SJCRH30 (cell line): ENCODE measurements at regions not wholly inside any gene's neighbourhood (a gene's known extent, or its start where the extent isn't known, plus 50 kb on each side); places are given as distances from the start of the nearest gene placed in this dataset.

Experiments used
- DNase-seq, 2 experiments: peaks; one replicate each; pipeline ENCODE4 v3.0.0-alpha.2; 2015 to 2020
- H3K27ac ChIP-seq: fragments of 250-450 bp; sonication (Bioruptor Pico); 2 replicates; pipeline ENCODE4 v1.5.1; 2020; ENCODE audit warnings: mild to moderate bottlenecking, moderate library complexity
- H3K27me3 ChIP-seq: fragments of 250-450 bp; sonication (Bioruptor Pico); 2 replicates; pipeline ENCODE4 v1.5.1; 2020; ENCODE audit warnings: mild to moderate bottlenecking, moderate library complexity
- H3K36me3 ChIP-seq: fragments of 250-450 bp; sonication (Bioruptor Pico); 2 replicates; pipeline ENCODE4 v1.5.1; 2020; ENCODE audit warnings: mild to moderate bottlenecking, moderate library complexity
- H3K4me1 ChIP-seq: fragments of 250-450 bp; sonication (Bioruptor Pico); 2 replicates; pipeline ENCODE4 v1.5.1; 2020; ENCODE audit warnings: mild to moderate bottlenecking, moderate library complexity
- H3K4me3 ChIP-seq: fragments of 250-450 bp; sonication (Bioruptor Pico); 2 replicates; pipeline ENCODE4 v1.5.1; 2020; ENCODE audit warnings: mild to moderate bottlenecking, moderate library complexity
- H3K9me3 ChIP-seq: fragments of 250-450 bp; sonication (Bioruptor Pico); replicated peaks from 2 replicates; pipeline ENCODE4 v1.5.1; 2020; ENCODE audit warnings: mild to moderate bottlenecking, moderate library complexity

- Histone ChIP-seq H3K27ac (no peak overlapping the region), H3K4me3 (no peak overlapping the region), H3K9me3 (no peaks in the 10 kb centered on the region), H3K36me3 (no peaks in the 10 kb centered on the region), H3K4me1 (no peaks in the 10 kb centered on the region), H3K27me3 (no peaks in the 10 kb centered on the region)
- no peak for DNase-seq
Observed at GRCh38 chr12:113580437-113580836, 108.8 kb upstream of the LHX5 start.

GRCh38 chr12:113577464-113578129 lies 105.9 kb upstream of the LHX5 start:
- Histone ChIP-seq H3K36me3 (no peaks in the 10 kb centered on the region), H3K27ac (no peak overlapping the region), H3K4me1 (no peaks in the 10 kb centered on the region), H3K9me3 (no peaks in the 10 kb centered on the region), H3K27me3 (no peaks in the 10 kb centered on the region), H3K4me3 (no peak overlapping the region)
- no peak for DNase-seq

DNA sequence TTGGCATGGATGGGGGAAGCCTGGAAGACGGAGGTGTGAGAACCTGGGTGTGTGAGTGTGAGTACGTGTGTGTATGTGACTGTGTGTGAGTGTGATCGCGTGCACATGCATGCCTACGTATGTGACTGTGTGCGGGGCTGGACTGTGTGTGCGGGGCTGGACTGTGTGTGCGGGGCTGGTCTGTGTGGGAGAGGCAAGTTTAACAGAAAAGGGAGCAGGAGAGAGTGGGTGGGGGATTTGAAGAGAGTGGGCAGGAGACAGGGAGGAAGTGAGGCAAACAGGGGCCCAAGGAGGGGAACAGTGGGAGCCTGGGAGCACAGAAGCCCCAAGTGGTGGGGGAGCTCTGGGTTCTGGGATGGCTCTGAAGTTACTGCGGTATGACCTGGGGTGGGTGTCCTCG lies 103.7 kb upstream of the LHX5 start:
- no peaks in the 10 kb centered on the region for H3K27me3 ChIP-seq
- no peak overlapping the region for H3K4me3 ChIP-seq
- H3K27ac ChIP-seq = no peak overlapping the region
- DNase-seq = no peak
- no peaks in the 10 kb centered on the region for H3K36me3 ChIP-seq
- no peaks in the 10 kb centered on the region for H3K9me3 ChIP-seq
- no peaks in the 10 kb centered on the region for H3K4me1 ChIP-seq

GRCh38 chr12:113573148-113573547 lies 101.5 kb upstream of the LHX5 start:
- no peaks in the 10 kb centered on the region for H3K4me1 ChIP-seq
- H3K27me3 ChIP-seq = 0 out of 2 replicates have a peak, but pooled peaks cover 2% of the 10 kb centered on the region
- no peak for DNase-seq
- H3K27ac ChIP-seq = no peak overlapping the region
- H3K9me3 ChIP-seq = no peaks in the 10 kb centered on the region
- H3K4me3 ChIP-seq = no peak overlapping the region
- H3K36me3 ChIP-seq = no peaks in the 10 kb centered on the region

DNA sequence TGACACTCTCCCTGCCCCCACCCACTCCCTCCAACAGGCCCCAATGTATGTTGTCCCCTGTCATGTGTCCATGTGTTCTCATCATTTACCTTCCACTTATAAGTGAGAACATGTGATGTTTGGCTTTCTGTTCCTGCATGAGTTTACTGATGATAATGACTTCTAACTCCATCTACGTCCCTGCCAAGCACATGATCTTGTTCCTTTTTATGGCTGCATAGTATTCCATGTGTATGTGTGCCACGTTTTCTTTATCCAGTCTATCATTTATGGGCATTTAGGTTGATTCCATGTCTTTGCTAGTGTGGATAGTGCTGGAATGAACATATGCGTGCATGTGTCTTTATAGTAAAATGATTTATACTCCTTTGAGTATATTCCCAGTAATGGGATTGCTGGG lies 100.0 kb upstream of the LHX5 start:
- Histone ChIP-seq H3K4me1 (no peaks in the 10 kb centered on the region), H3K4me3 (no peak overlapping the region), H3K36me3 (no peaks in the 10 kb centered on the region), H3K9me3 (no peaks in the 10 kb centered on the region), H3K27ac (no peak overlapping the region), H3K27me3 (0 out of 2 replicates have a peak, but pooled peaks cover 6% of the 10 kb centered on the region)
- no peak for DNase-seq

DNA sequence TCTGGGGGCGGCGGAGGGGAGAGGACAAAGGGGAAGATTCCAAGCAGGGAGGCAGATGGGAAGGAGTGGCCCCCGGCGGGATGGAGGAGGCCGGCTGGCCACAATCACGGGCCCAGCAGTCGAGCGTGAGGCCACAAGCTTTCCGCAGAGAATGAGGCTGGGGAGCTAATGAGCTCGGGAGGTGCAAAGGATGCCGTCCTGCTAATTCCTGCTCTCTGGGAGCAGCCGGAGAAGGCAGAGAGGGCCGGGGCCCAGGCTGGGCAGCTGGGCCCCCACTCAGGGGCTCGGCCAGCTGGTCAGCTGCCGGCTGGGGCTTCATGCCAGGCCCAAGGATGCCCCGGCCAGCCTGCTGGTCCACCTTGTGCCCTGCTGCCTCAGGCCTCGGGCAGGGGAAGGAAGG lies 98.1 kb upstream of the LHX5 start:
- no peak for DNase-seq
- H3K27ac ChIP-seq = no peak overlapping the region
- H3K27me3 ChIP-seq = 0 out of 2 replicates have a peak, but pooled peaks cover 6% of the 10 kb centered on the region

GRCh38 chr12:113568021-113568420 lies 96.3 kb upstream of the LHX5 start:
- no peaks in the 10 kb centered on the region for H3K9me3 ChIP-seq
- H3K4me1 ChIP-seq = no peaks in the 10 kb centered on the region
- no peak overlapping the region for H3K27ac ChIP-seq
- H3K4me3 ChIP-seq = no peak overlapping the region
- no peak for DNase-seq
- peaks cover 14% of the 10 kb centered on the region; the same call in 1 of the 2 replicates for H3K27me3 ChIP-seq
- no peaks in the 10 kb centered on the region for H3K36me3 ChIP-seq

More for the DNA sequence above, 98.1 kb upstream of the LHX5 start:
- Histone ChIP-seq H3K36me3 (no peaks in the 10 kb centered on the region), H3K4me1 (no peaks in the 10 kb centered on the region), H3K4me3 (no peak overlapping the region), H3K9me3 (no peaks in the 10 kb centered on the region)

GRCh38 chr12:113565368-113565767 lies 93.7 kb upstream of the LHX5 start:
- no peaks in the 10 kb centered on the region for H3K4me1 ChIP-seq
- H3K4me3 ChIP-seq = no peak overlapping the region
- H3K27ac ChIP-seq = no peak overlapping the region
- no peak for DNase-seq
- H3K9me3 ChIP-seq = no peaks in the 10 kb centered on the region
- H3K36me3 ChIP-seq = no peaks in the 10 kb centered on the region
- H3K27me3 ChIP-seq = peaks cover 14% of the 10 kb centered on the region; the same call in 1 of the 2 replicates

DNA sequence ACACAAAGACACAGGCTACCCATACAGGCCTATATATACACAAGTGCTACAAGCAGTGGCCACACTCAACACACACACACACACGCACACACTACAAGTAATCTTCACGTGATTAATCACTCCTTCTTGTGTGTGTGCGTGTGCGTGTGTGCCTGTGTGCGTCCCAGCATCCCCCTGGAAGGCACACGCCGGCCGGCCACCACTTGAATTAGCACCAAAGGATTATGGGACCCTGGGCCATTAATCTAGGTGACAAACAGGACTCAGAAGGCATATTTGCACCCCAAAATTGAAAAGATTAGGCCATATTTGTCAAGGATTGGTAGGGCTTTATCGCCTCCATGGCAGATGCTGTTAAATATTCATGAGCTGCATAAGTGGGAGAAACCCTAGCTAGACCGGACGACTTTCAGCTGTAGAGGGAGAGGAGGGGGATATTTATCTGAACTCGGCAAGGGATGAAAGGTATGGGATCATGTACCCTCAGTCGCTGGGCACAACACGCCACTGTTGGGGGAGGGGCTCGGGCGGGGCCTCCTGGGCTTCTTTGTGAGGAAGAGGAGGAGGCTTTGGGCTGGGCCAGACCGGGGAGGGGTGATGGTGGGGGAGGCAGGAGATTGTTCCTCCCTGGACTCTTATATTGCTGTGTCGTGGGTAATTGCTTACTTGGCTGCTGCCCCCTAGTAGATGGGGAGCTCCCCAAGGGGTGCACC lies 89.6 kb upstream of the LHX5 start:
- Histone ChIP-seq H3K27ac (no peak overlapping the region), H3K9me3 (no peaks in the 10 kb centered on the region), H3K36me3 (no peaks in the 10 kb centered on the region), H3K4me1 (no peaks in the 10 kb centered on the region), H3K27me3 (peaks cover 13% of the 10 kb centered on the region; the same call in 1 of the 2 replicates), H3K4me3 (no peak overlapping the region)
- DNase-seq = no peak

DNA sequence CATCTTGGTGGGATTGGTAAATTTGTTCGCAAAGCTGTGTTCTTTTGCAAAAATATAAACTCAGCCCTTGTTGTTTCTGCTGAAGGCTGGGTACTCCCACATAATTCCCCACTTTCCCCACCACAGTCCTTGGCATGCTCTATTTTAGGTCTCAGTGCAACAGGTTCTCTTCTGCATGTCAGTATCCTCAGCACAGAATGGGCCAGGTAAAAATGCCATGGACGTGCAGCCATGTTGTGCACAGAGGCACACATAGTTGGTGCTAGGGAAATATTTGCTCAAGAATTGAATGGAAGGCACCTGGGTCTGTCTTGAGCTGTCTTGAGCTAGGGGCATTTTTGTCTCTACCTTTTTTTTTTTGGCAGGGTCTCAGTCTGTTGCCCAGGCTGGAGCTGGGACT lies 87.8 kb upstream of the LHX5 start:
- Histone ChIP-seq H3K4me1 (no peaks in the 10 kb centered on the region), H3K4me3 (no peak overlapping the region), H3K36me3 (no peaks in the 10 kb centered on the region), H3K27me3 (peaks cover 13% of the 10 kb centered on the region; the same call in 1 of the 2 replicates), H3K9me3 (no peaks in the 10 kb centered on the region), H3K27ac (no peak overlapping the region)
- no peak for DNase-seq

GRCh38 chr12:113555226-113555625 lies 83.6 kb upstream of the LHX5 start:
- H3K4me1 ChIP-seq = no peaks in the 10 kb centered on the region
- DNase-seq = no peak
- no peaks in the 10 kb centered on the region for H3K9me3 ChIP-seq
- H3K27me3 ChIP-seq = 0 out of 2 replicates have a peak, but pooled peaks cover 4% of the 10 kb centered on the region
- H3K4me3 ChIP-seq = no peak overlapping the region
- H3K27ac ChIP-seq = no peak overlapping the region
- H3K36me3 ChIP-seq = no peaks in the 10 kb centered on the region

GRCh38 chr12:113552760-113553159 lies 81.1 kb upstream of the LHX5 start:
- Histone ChIP-seq H3K4me1 (no peaks in the 10 kb centered on the region), H3K27me3 (0 out of 2 replicates have a peak, but pooled peaks cover 3% of the 10 kb centered on the region), H3K4me3 (no peak overlapping the region), H3K36me3 (no peaks in the 10 kb centered on the region), H3K27ac (no peak overlapping the region), H3K9me3 (no peaks in the 10 kb centered on the region)
- no peak for DNase-seq

- H3K9me3 ChIP-seq = no peaks in the 10 kb centered on the region
- DNase-seq = no peak
- H3K27me3 ChIP-seq = no peaks in the 10 kb centered on the region
- no peak overlapping the region for H3K4me3 ChIP-seq
- H3K36me3 ChIP-seq = no peaks in the 10 kb centered on the region
- H3K27ac ChIP-seq = no peak overlapping the region
- no peaks in the 10 kb centered on the region for H3K4me1 ChIP-seq
Observed at GRCh38 chr12:113551563-113551962, 79.9 kb upstream of the LHX5 start.

- H3K27me3 ChIP-seq = no peaks in the 10 kb centered on the region
- H3K4me1 ChIP-seq = no peaks in the 10 kb centered on the region
- H3K4me3 ChIP-seq = no peak overlapping the region
- H3K27ac ChIP-seq = no peak overlapping the region
- H3K9me3 ChIP-seq = no peaks in the 10 kb centered on the region
- no peaks in the 10 kb centered on the region for H3K36me3 ChIP-seq
- DNase-seq = no peak
Observed at GRCh38 chr12:113548467-113548866, 76.8 kb upstream of the LHX5 start.

GRCh38 chr12:113546916-113547863 lies 75.5 kb upstream of the LHX5 start:
- H3K4me3 ChIP-seq = no peak overlapping the region
- no peaks in the 10 kb centered on the region for H3K4me1 ChIP-seq
- no peak for DNase-seq
- no peaks in the 10 kb centered on the region for H3K36me3 ChIP-seq
- no peaks in the 10 kb centered on the region for H3K27me3 ChIP-seq
- no peak overlapping the region for H3K27ac ChIP-seq
- H3K9me3 ChIP-seq = no peaks in the 10 kb centered on the region
